Endodermal cell (in vitro differentiated cells): ENCODE measurements at regions not wholly inside any gene's neighbourhood (a gene's known extent, or its start where the extent isn't known, plus 50 kb on each side); places are given as distances from the start of the nearest gene placed in this dataset.

Source experiments
- DNase-seq: peaks from one replicate; pipeline ENCODE4 v3.0.0-alpha.2; 2017
- H3K27ac ChIP-seq: 2 replicates; pipeline ENCODE4 v1.5.1; 2013; ENCODE audit warnings: mild to moderate bottlenecking, low read depth, low read length, moderate library complexity
- H3K27me3 ChIP-seq: 2 replicates; pipeline ENCODE4 v1.6.1; 2013; ENCODE audit warnings: mild to moderate bottlenecking, low read length, moderate library complexity; ENCODE audit not compliant: insufficient read depth, control insufficient read depth, poor library complexity, severe bottlenecking
- H3K36me3 ChIP-seq: 2 replicates; pipeline ENCODE4 v1.7.0; 2013; ENCODE audit warnings: mild to moderate bottlenecking, low read length, moderate library complexity; ENCODE audit not compliant: control insufficient read depth, insufficient read depth
- H3K4me1 ChIP-seq: one replicate; pipeline ENCODE4 v1.7.0; 2013; ENCODE audit warnings: low read length; ENCODE audit not compliant: control insufficient read depth, insufficient read depth
- H3K4me3 ChIP-seq: 2 replicates; pipeline ENCODE4 v1.5.1; 2013; ENCODE audit warnings: mild to moderate bottlenecking, low read length, moderate library complexity
- H3K9ac ChIP-seq: 2 replicates; pipeline ENCODE4 v1.6.1; 2013; ENCODE audit warnings: mild to moderate bottlenecking, low read length, moderate library complexity; ENCODE audit not compliant: poor library complexity, severe bottlenecking; ENCODE audit errors: extremely low read depth
- H3K9me3 ChIP-seq: 2 replicates; pipeline ENCODE4 v1.6.1; 2013; ENCODE audit warnings: mild to moderate bottlenecking, low read length, moderate library complexity; ENCODE audit not compliant: control insufficient read depth
- H3K27ac Mint-ChIP-seq: 2 replicates; pipeline ENCODE4 v1.8.0; 2020; ENCODE audit warnings: mixed read lengths
- H3K27me3 Mint-ChIP-seq: 2 replicates; pipeline ENCODE4 v1.8.0; 2021; ENCODE audit warnings: mild to moderate bottlenecking, mixed read lengths; ENCODE audit not compliant: insufficient read depth
- H3K36me3 Mint-ChIP-seq: 2 replicates; pipeline ENCODE4 v1.8.0; 2020; ENCODE audit warnings: low read depth, mixed read lengths
- H3K4me1 Mint-ChIP-seq: 2 replicates; pipeline ENCODE4 v1.8.0; 2020; ENCODE audit warnings: mixed read lengths
- H3K4me3 Mint-ChIP-seq: 2 replicates; pipeline ENCODE4 v1.8.0; 2020; ENCODE audit warnings: mild to moderate bottlenecking, moderate library complexity, mixed read lengths
- H3K9me3 Mint-ChIP-seq: 2 replicates; pipeline ENCODE4 v1.8.0; 2020; ENCODE audit warnings: mild to moderate bottlenecking, mixed read lengths
- WGBS, 2 experiments: methylation state at CpG; one replicate each; pipeline versions ENCODE4 v1.1.5 to v1.1.7; 2013; ENCODE audit warnings: missing lambda C conversion rate in 2 of 2, mixed read lengths in 1 of 2; ENCODE audit not compliant: insufficient coverage in 1 of 2, insufficient read length in 1 of 2; 5-methylcytosine and 5-hydroxymethylcytosine counted together
- TF ChIP-seq, protein P1 (sequence below): fragments of 200-600 bp; sonication (generic); conservative IDR thresholded peaks from 2 replicates; pipeline ENCODE4 v1.5.0; 2021; ENCODE audit warnings: antibody characterized with exemption, mild to moderate bottlenecking

DNA sequence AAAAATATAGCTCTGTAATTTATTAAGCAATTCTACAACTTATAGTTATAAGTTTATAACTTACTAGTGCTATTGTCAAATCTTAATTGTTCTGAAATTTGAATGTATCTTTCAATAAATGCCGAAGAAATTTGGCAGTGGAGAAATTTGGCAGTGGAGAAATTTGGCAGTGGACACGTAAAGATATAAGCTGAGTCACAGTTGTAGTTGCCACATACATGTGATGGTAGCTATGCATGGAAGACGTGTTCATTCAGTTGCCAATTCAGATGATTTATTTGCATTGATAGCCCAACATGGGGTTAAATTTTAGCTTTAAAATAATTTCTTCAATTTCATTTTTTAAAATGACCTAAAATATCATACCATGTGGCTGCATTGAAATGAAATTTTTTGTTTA lies 127.8 kb upstream of the NR4A3 start:
- H3K36me3 ChIP-seq, result no peaks in the 10 kb centered on the region
- 93 to 97% methylated on average over 3 of the region's 3 CpGs for WGBS, 2 experiments

DNA sequence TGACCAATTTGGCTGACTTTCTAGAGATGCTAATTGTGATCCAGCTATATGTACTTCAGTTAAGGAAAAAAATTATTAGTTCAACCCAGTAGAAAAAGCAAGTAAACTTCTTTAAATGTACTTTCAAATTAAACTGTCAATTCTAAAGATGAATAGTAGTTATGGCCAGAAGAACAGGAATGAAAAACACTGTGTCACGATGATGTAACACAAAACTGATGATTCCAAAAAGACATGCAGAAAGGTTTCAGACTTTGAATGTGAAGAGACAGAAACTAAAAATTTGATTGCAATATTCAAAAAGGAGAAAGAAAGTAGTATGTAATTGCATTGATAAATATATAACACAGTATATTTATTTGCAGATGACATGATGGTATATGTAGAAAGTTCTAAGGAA lies 127.3 kb upstream of the NR4A3 start:
- Mint-ChIP-seq H3K9me3 (peaks cover 9% of the 10 kb centered on the region), H3K27me3 (no peaks in the 10 kb centered on the region), H3K4me1 (peaks cover 5% of the 10 kb centered on the region), H3K27ac (no peak overlapping the region), H3K36me3 (no peaks in the 10 kb centered on the region), H3K4me3 (no peak overlapping the region)
- H3K36me3 ChIP-seq, result no peaks in the 10 kb centered on the region
- TF ChIP-seq, protein P1, sequence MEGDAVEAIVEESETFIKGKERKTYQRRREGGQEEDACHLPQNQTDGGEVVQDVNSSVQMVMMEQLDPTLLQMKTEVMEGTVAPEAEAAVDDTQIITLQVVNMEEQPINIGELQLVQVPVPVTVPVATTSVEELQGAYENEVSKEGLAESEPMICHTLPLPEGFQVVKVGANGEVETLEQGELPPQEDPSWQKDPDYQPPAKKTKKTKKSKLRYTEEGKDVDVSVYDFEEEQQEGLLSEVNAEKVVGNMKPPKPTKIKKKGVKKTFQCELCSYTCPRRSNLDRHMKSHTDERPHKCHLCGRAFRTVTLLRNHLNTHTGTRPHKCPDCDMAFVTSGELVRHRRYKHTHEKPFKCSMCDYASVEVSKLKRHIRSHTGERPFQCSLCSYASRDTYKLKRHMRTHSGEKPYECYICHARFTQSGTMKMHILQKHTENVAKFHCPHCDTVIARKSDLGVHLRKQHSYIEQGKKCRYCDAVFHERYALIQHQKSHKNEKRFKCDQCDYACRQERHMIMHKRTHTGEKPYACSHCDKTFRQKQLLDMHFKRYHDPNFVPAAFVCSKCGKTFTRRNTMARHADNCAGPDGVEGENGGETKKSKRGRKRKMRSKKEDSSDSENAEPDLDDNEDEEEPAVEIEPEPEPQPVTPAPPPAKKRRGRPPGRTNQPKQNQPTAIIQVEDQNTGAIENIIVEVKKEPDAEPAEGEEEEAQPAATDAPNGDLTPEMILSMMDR, result no peak
- no peak overlapping the region for H3K27ac ChIP-seq
- no peak for DNase-seq
- H3K4me1 ChIP-seq, result no peaks in the 10 kb centered on the region
- H3K9me3 ChIP-seq, result peaks cover 10% of the 10 kb centered on the region
- no peaks in the 10 kb centered on the region for H3K27me3 ChIP-seq
- no peak overlapping the region for H3K9ac ChIP-seq
- no peak overlapping the region for H3K4me3 ChIP-seq
- 97 to 100% methylated on average over 1 of the region's 1 CpG for WGBS, 2 experiments

More for the DNA sequence above, 127.8 kb upstream of the NR4A3 start:
- no peak overlapping the region for H3K9ac ChIP-seq
- Mint-ChIP-seq H3K9me3 (peaks cover 4% of the 10 kb centered on the region), H3K27me3 (no peaks in the 10 kb centered on the region), H3K27ac (no peak overlapping the region), H3K36me3 (no peaks in the 10 kb centered on the region), H3K4me1 (peaks cover 5% of the 10 kb centered on the region), H3K4me3 (no peak overlapping the region)
- TF ChIP-seq, protein P1, result no peak
- H3K27ac ChIP-seq, result no peak overlapping the region
- H3K27me3 ChIP-seq, result no peaks in the 10 kb centered on the region
- no peaks in the 10 kb centered on the region for H3K4me1 ChIP-seq
- H3K9me3 ChIP-seq, result peaks cover 10% of the 10 kb centered on the region
- H3K4me3 ChIP-seq, result no peak overlapping the region
- no peak for DNase-seq

DNA sequence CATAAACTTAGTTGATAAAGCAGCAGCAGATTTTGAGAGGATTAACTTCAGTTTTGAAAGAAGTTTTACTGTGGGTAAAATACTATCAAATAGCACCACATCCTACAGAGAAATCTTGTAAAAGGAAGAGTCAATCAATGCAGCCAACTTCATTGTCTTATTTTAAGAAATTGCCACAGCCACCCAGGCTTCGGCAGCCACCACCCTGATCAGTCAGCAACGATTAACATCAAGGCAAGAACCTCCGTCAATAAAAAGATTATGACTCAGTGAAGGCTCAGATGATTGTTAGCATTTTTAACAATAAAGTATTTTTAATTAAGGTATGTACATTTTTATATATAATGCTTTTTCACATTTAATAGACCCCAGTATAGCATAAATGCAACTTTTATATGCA lies 122.3 kb upstream of the NR4A3 start:
- Mint-ChIP-seq H3K9me3 (peaks cover 25% of the 10 kb centered on the region), H3K4me3 (no peak overlapping the region), H3K27me3 (no peaks in the 10 kb centered on the region), H3K36me3 (no peaks in the 10 kb centered on the region), H3K4me1 (no peaks in the 10 kb centered on the region), H3K27ac (no peak overlapping the region)
- Histone ChIP-seq H3K9ac (no peak overlapping the region), H3K9me3 (peaks cover 21% of the 10 kb centered on the region), H3K36me3 (no peaks in the 10 kb centered on the region), H3K4me1 (no peaks in the 10 kb centered on the region), H3K27me3 (no peaks in the 10 kb centered on the region), H3K27ac (no peak overlapping the region), H3K4me3 (no peak overlapping the region)
- WGBS, 2 experiments, result 98 to 100% methylated on average over 1 to 3 of the region's 3 CpGs
- DNase-seq, result no peak
- TF ChIP-seq, protein P1, result no peak
